ENCODE measurements at regions not wholly inside any gene's neighbourhood (a gene's known extent, or its start where the extent isn't known, plus 50 kb on each side); places are given as distances from the start of the nearest gene placed in this dataset.

GRCh38 chr5:4271193-4271592 is 675.6 kb downstream of the IRX1 start:
- DNase-seq (ENCODE audit: low read depth), result no peak
- TF ChIP-seq, protein P1, sequence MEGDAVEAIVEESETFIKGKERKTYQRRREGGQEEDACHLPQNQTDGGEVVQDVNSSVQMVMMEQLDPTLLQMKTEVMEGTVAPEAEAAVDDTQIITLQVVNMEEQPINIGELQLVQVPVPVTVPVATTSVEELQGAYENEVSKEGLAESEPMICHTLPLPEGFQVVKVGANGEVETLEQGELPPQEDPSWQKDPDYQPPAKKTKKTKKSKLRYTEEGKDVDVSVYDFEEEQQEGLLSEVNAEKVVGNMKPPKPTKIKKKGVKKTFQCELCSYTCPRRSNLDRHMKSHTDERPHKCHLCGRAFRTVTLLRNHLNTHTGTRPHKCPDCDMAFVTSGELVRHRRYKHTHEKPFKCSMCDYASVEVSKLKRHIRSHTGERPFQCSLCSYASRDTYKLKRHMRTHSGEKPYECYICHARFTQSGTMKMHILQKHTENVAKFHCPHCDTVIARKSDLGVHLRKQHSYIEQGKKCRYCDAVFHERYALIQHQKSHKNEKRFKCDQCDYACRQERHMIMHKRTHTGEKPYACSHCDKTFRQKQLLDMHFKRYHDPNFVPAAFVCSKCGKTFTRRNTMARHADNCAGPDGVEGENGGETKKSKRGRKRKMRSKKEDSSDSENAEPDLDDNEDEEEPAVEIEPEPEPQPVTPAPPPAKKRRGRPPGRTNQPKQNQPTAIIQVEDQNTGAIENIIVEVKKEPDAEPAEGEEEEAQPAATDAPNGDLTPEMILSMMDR (conservative IDR thresholded peaks at IDR 0.05; ENCODE audit: low read length), result no peak
- H3K4me3 ChIP-seq (ENCODE audit: low read length), result no peak overlapping the region

GRCh38 chr5:4275232-4275631 is 679.6 kb downstream of the IRX1 start:
- no peak overlapping the region for H3K4me3 ChIP-seq (ENCODE audit: low read length)
- DNase-seq (ENCODE audit: low read depth), result no peak
- TF ChIP-seq, protein P1 (conservative IDR thresholded peaks at IDR 0.05; ENCODE audit: low read length), result no peak

- no peak for DNase-seq (ENCODE audit: low read depth)
- H3K4me3 ChIP-seq (ENCODE audit: low read length), result no peak overlapping the region
- TF ChIP-seq, protein P1 (conservative IDR thresholded peaks at IDR 0.05; ENCODE audit: low read length), result no peak
Measured at GRCh38 chr5:4294878-4295277, 699.2 kb downstream of the IRX1 start.

DNA sequence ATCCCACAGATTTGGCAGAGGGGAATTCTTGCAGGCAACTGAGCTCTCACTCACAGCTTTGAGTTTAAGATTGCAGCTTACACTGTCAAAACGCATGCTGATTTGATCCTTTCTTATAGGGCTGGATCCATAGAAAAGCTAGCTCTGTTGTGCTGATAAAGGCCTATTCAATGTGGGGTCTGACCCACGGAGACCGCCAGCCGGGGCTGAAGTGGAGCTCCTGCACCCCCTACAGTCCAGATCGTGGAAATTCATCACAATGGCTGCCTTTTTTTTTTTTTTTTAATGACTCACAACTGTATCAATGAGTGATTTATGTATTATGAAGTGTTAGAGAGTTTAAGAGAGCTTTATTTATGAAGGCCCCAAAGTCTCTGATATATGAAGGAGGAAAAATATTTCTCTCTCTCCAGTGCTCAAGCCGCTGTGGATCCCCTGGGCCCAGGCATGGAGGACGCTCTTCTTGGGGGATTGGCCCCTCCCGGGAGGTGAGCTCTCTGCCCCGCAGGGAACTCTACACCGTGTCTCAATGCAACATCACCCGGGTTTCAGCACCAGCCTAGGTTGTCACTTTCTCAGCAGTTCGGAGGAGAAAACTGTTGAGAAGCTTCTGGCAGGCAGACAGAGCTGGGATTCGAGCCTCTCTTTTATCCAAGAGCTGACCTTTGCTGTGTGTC is 700.2 kb downstream of the IRX1 start:
- no peak for DNase-seq (ENCODE audit: low read depth)
- H3K4me3 ChIP-seq (ENCODE audit: low read length), result no peak overlapping the region
- TF ChIP-seq, protein P1 (conservative IDR thresholded peaks at IDR 0.05; ENCODE audit: low read length), result peak; percentile 16; the same call in 1 of the 2 replicates

GRCh38 chr5:4306057-4306456 is 710.4 kb downstream of the IRX1 start:
- TF ChIP-seq, protein P1 (conservative IDR thresholded peaks at IDR 0.05; ENCODE audit: low read length), result no peak
- no peak overlapping the region for H3K4me3 ChIP-seq (ENCODE audit: low read length)
- DNase-seq (ENCODE audit: low read depth), result no peak

GRCh38 chr5:4309026-4309425 is 713.4 kb downstream of the IRX1 start:
- TF ChIP-seq, protein P1 (conservative IDR thresholded peaks at IDR 0.05; ENCODE audit: low read length), result no peak

GRCh38 chr5:4313138-4313537 is 717.5 kb downstream of the IRX1 start:
- no peak for DNase-seq (ENCODE audit: low read depth)
- TF ChIP-seq, protein P1 (conservative IDR thresholded peaks at IDR 0.05; ENCODE audit: low read length), result no peak
- no peak overlapping the region for H3K4me3 ChIP-seq (ENCODE audit: low read length)

More at GRCh38 chr5:4309026-4309425, 713.4 kb downstream of the IRX1 start:
- DNase-seq (ENCODE audit: low read depth), result no peak
- no peak overlapping the region for H3K4me3 ChIP-seq (ENCODE audit: low read length)

Data from AG10803 (cell line).